Esophagus squamous epithelium (tissue), 4 donors: ENCODE measurements at regions not wholly inside any gene's neighbourhood (a gene's known extent, or its start where the extent isn't known, plus 50 kb on each side); places are given as distances from the start of the nearest gene placed in this dataset.

Experiments
- CTCF ChIP-seq, 6 experiments: fragments of 450-650 bp in 4 of 6; fragments of 200-600 bp in 2 of 6; sonication (generic) in 2 of 6; IDR thresholded peaks; one replicate each; pipeline ENCODE4 v1.5.1; 2016 to 2019; ENCODE audit warnings: antibody characterized with exemption in 6 of 6, mild to moderate bottlenecking in 4 of 6, moderate library complexity in 4 of 6
- POLR2A ChIP-seq, 4 donors: fragments of 450-650 bp; IDR thresholded peaks; one replicate each; pipeline ENCODE4 v1.6.1; 2017; ENCODE audit warnings: antibody characterized with exemption in 4 of 4, mild to moderate bottlenecking in 4 of 4, moderate library complexity in 3 of 4

- TF ChIP-seq CTCF (IDR thresholded peaks at IDR 0.05) (no peak), POLR2A (IDR thresholded peaks at IDR 0.05) (no peak)
These were observed 112.0 kb upstream of the PDE10A start for GRCh38 chr6:165774903-165775601.
